Mammary epithelial cell (primary cell): ENCODE measurements at regions not wholly inside any gene's neighbourhood (a gene's known extent, or its start where the extent isn't known, plus 50 kb on each side); places are given as distances from the start of the nearest gene placed in this dataset.

ENCODE experiments used
- CTCF ChIP-seq, 2 donors: IDR thresholded peaks in 1 of 2; conservative IDR thresholded peaks in 1 of 2; 2 replicates each; pipeline ENCODE4 v1.5.1; 2011 to 2012; ENCODE audit warnings: inconsistent platforms in 2 of 2, low read length in 2 of 2, mild to moderate bottlenecking in 2 of 2, control low read depth in 1 of 2, low read depth in 1 of 2; ENCODE audit not compliant: insufficient read depth in 1 of 2; ENCODE audit errors: extremely low read depth in 1 of 2
- EZH2 ChIP-seq: IDR thresholded peaks from 2 replicates; pipeline ENCODE4 v1.6.1; 2012; ENCODE audit warnings: low read length, inconsistent platforms, borderline replicate concordance

- TF ChIP-seq CTCF (conservative IDR thresholded peaks at IDR 0.05 in 1 of 2, IDR thresholded peaks at IDR 0.05 in 1 of 2; ENCODE audit: extremely low read depth in 1 of 2, insufficient read depth in 1 of 2, low read depth in 1 of 2, low read length in 2 of 2): no peak
- no peak for TF ChIP-seq EZH2
Measured at GRCh38 chr1:112783059-112783458, 67.9 kb upstream of the PPM1J start.
